ENCODE measurements at regions not wholly inside any gene's neighbourhood (a gene's known extent, or its start where the extent isn't known, plus 50 kb on each side); places are given as distances from the start of the nearest gene placed in this dataset.
"Not testable (repeated sequence)": the region's sequence is repeated elsewhere in the genome, so short reads cannot be mapped to it uniquely, and the experiment has no call there.

DNA sequence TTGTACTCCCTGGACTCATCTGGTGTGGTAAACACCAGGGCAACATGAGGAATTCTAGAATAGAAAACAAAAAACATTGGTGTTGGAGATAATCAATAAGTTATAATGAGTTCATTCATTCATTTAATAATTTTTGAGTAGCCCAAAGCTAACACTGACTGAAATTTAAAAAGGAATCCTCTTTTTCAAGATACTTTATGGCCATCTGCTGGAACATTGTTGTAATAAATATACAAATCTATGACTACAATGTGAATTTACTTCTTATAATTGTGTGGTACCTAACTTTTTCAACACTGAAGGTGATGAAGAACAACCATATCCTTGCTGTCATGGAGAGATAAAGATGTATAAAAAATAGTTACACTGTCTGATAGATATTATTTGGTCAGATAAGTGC lies 687.3 kb upstream of the MIS18BP1 start:
- Histone ChIP-seq H3K27ac (no peak overlapping the region), H3K36me3 (no peaks in the 10 kb centered on the region)
- DNase-seq (ENCODE audit: extremely low spot score in 2 of 2): no peak

DNA sequence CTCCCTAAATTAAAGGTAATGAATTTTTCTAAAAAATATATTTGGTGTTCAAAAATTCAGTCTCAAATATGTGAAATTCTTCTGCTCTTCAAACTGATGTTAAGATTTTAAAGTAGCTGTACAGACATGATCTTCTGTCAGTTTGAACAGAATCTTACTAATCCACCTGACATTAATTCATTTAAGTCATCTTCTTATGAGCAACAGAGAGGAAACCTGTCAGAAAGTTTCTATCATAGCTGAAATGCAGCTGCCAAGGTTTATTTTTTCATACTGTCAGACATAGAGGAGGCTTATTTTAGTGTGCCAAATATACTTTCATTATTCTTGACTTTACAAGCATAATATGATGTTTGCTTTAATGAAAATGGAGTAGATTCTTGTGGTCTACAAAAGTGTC lies 686.6 kb upstream of the MIS18BP1 start:
- no peak overlapping the region for H3K4me3 ChIP-seq
- DNase-seq (ENCODE audit: extremely low spot score in 2 of 2): no peak
- H3K27me3 ChIP-seq: no peaks in the 10 kb centered on the region
- intact Hi-C loops (cut with DNase I): no loop called here
- TF ChIP-seq, protein P1, sequence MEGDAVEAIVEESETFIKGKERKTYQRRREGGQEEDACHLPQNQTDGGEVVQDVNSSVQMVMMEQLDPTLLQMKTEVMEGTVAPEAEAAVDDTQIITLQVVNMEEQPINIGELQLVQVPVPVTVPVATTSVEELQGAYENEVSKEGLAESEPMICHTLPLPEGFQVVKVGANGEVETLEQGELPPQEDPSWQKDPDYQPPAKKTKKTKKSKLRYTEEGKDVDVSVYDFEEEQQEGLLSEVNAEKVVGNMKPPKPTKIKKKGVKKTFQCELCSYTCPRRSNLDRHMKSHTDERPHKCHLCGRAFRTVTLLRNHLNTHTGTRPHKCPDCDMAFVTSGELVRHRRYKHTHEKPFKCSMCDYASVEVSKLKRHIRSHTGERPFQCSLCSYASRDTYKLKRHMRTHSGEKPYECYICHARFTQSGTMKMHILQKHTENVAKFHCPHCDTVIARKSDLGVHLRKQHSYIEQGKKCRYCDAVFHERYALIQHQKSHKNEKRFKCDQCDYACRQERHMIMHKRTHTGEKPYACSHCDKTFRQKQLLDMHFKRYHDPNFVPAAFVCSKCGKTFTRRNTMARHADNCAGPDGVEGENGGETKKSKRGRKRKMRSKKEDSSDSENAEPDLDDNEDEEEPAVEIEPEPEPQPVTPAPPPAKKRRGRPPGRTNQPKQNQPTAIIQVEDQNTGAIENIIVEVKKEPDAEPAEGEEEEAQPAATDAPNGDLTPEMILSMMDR (IDR thresholded peaks at IDR 0.05): no peak
- TF ChIP-seq POLR2A (IDR thresholded peaks at IDR 0.05) (no peak), POLR2AphosphoS5 (IDR thresholded peaks at IDR 0.05; ENCODE audit: insufficient read depth in 1 of 2, low read depth in 1 of 2) (no peak)
- H3K4me1 ChIP-seq: no peaks in the 10 kb centered on the region
- H3K9me3 ChIP-seq: no peaks in the 10 kb centered on the region
- H3K36me3 ChIP-seq: no peaks in the 10 kb centered on the region
- no peak overlapping the region for H3K27ac ChIP-seq

More for the DNA sequence above, 687.3 kb upstream of the MIS18BP1 start:
- H3K4me3 ChIP-seq: no peak overlapping the region
- intact Hi-C loops (cut with DNase I): no loop called here
- no peaks in the 10 kb centered on the region for H3K27me3 ChIP-seq
- H3K4me1 ChIP-seq: no peaks in the 10 kb centered on the region
- no peaks in the 10 kb centered on the region for H3K9me3 ChIP-seq
- no peak for TF ChIP-seq POLR2AphosphoS5 (IDR thresholded peaks at IDR 0.05; ENCODE audit: insufficient read depth in 1 of 2, low read depth in 1 of 2)
- TF ChIP-seq, protein P1 (IDR thresholded peaks at IDR 0.05): no peak

DNA sequence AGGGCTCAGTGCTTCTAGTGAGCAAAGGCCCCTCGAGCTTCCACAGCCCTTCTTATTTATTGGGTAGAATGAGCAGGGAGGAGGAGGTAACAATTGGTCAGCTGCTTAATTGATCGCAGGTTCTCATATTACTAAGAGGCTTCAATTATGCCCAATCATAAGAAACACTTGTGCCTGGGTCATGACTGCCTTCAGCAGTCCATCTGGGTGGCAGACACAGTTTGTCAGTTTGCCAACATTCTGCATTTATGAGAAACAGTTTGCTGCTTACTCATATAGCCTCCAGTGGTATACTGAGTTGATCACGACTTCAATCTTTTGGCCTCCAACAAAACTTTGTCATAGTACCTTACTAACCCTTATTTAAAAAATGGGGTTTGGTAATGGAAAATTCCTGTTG lies 667.0 kb upstream of the MIS18BP1 start:
- H3K4me3 ChIP-seq; H3K36me3 ChIP-seq; H3K27ac ChIP-seq; H3K9me3 ChIP-seq; H3K4me1 ChIP-seq; DNase-seq (ENCODE audit: extremely low spot score in 2 of 2); H3K27me3 ChIP-seq; intact Hi-C loops (cut with DNase I): not testable (repeated sequence)

DNA sequence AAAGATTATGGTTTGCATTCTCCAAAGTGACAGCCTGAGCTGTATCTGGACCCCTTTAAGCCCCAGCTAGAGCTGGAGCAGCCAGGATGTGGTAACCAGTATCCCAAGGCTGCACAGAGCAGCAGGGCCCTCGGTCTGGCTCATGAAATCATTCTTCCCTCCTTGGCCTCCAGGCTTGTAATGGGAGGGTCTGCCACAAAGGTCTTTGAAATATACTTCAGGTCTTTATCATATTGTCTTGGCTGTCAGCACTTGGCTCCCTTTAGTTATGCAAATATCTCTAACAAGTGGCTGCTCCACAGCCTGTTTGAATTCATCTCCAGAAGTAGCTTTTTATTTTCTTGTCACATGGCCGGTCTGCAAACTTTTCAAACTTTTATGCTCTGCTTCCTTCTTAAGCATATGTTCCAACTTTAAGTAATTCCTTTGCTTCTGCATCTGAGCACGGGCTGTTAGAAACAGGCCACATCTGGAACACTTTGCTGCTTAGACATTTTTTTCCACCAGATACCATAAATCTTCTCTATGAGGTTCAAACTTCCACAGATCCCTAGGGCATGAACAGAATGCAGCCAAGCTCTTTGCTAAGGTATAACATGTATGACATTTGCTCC lies 663.4 kb upstream of the MIS18BP1 start:
- DNase-seq (ENCODE audit: extremely low spot score in 2 of 2): no peak
- no peak overlapping the region for H3K27ac ChIP-seq
- H3K36me3 ChIP-seq: no peaks in the 10 kb centered on the region
- no peak overlapping the region for H3K4me3 ChIP-seq
- H3K4me1 ChIP-seq: no peaks in the 10 kb centered on the region
- H3K9me3 ChIP-seq: peaks cover 10% of the 10 kb centered on the region
- no peaks in the 10 kb centered on the region for H3K27me3 ChIP-seq
- intact Hi-C loops (cut with DNase I): no loop called here
- TF ChIP-seq, protein P1 (IDR thresholded peaks at IDR 0.05): no peak
- TF ChIP-seq POLR2A (IDR thresholded peaks at IDR 0.05): no peak

DNA sequence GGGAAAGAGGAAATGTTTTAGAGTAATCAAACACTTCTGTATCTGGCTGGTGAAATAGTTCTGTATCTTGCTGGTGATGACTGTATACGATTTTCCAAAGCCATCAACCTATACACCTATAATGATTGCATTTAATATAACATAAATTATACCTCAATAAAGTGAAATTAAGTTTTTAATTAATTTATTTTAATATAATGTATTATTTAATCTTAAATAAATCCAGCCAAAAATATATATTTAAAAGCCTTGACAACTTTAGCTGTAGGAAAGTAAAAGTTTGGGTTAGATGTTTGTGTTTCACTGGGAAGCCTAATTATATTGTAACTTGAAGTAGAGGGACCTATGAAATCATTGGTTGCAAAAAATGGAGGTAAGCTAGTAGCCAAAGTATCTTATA lies 654.8 kb upstream of the MIS18BP1 start:
- no peak for TF ChIP-seq POLR2A (IDR thresholded peaks at IDR 0.05)
- TF ChIP-seq, protein P1 (IDR thresholded peaks at IDR 0.05): no peak
- no peak for DNase-seq (ENCODE audit: extremely low spot score in 2 of 2)

DNA sequence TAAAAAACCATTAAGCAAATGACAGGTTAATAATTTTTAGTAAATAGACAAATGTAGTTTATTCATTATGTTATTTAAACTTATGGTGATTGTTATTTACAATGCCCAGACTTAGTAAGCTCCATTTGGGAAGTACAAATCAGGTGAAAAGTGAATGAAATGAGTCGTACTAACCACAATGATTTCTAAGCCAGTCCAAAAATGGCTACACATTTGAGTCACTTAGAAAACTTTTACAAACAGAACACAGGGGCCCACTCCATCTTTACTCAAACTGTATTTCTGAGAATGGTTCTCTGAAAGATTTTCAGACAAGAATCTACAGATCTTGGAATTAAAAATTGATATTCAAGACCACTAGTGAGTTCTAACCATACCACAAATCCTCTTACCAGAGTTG lies 653.3 kb upstream of the MIS18BP1 start:
- Histone ChIP-seq H3K4me1 (no peaks in the 10 kb centered on the region), H3K27ac (no peak overlapping the region), H3K4me3 (no peak overlapping the region), H3K27me3 (no peaks in the 10 kb centered on the region), H3K36me3 (no peaks in the 10 kb centered on the region), H3K9me3 (no peaks in the 10 kb centered on the region)
- intact Hi-C loops (cut with DNase I): no loop called here
- TF ChIP-seq POLR2AphosphoS5 (IDR thresholded peaks at IDR 0.05; ENCODE audit: insufficient read depth in 1 of 2, low read depth in 1 of 2) (no peak), POLR2A (IDR thresholded peaks at IDR 0.05) (no peak)
- TF ChIP-seq, protein P1 (IDR thresholded peaks at IDR 0.05): no peak
- DNase-seq (ENCODE audit: extremely low spot score in 2 of 2): no peak

More for the DNA sequence above, 654.8 kb upstream of the MIS18BP1 start:
- intact Hi-C loops (cut with DNase I): no loop called here
- Histone ChIP-seq H3K4me3 (no peak overlapping the region), H3K27me3 (no peaks in the 10 kb centered on the region), H3K27ac (no peak overlapping the region), H3K36me3 (no peaks in the 10 kb centered on the region), H3K4me1 (no peaks in the 10 kb centered on the region), H3K9me3 (no peaks in the 10 kb centered on the region)
